Heart right ventricle (tissue), 16 donors: ENCODE measurements at regions not wholly inside any gene's neighbourhood (a gene's known extent, or its start where the extent isn't known, plus 50 kb on each side); places are given as distances from the start of the nearest gene placed in this dataset.

Source experiments
- ATAC-seq, 8 donors: fragments of 200-7000 bp; cut with Tn5 transposase; one replicate each; pipeline ENCODE4 v1.9.1; 2020; ENCODE audit warnings: mild to moderate bottlenecking in 8 of 8, moderate library complexity in 8 of 8, moderate number of reproducible peaks in 1 of 8
- DNase-seq, 2 donors: peaks; one replicate each; pipeline ENCODE4 v3.0.0-alpha.2; 2020
- H3K27ac ChIP-seq, 10 donors: fragments of 200-600 bp; sonication (generic) in 2 of 10; one replicate each; pipeline versions ENCODE4 v1.5.0 to v1.8.0; 2020 to 2022; ENCODE audit warnings: mild to moderate bottlenecking in 3 of 10
- H3K27me3 ChIP-seq, 7 donors: fragments of 200-600 bp; one replicate each; pipeline ENCODE4 v1.8.0; 2021 to 2022; ENCODE audit warnings: mild to moderate bottlenecking in 2 of 7
- H3K36me3 ChIP-seq, 9 donors: fragments of 200-600 bp; sonication (generic) in 1 of 9; one replicate each; pipeline versions ENCODE4 v1.5.0 to v1.8.0; 2020 to 2022; ENCODE audit warnings: mild to moderate bottlenecking in 2 of 9
- H3K4me1 ChIP-seq, 9 donors: fragments of 200-600 bp; sonication (generic) in 1 of 9; one replicate each; pipeline versions ENCODE4 v1.5.0 to v1.8.0; 2020 to 2022; ENCODE audit warnings: mild to moderate bottlenecking in 4 of 9
- H3K4me3 ChIP-seq, 10 donors: fragments of 200-600 bp; sonication (generic) in 2 of 10; one replicate each; pipeline versions ENCODE4 v1.5.0 to v1.8.0; 2020 to 2022; ENCODE audit warnings: mild to moderate bottlenecking in 7 of 10, moderate library complexity in 2 of 10
- H3K9me3 ChIP-seq, 11 donors: fragments of 200-600 bp in 10 of 11; sonication (generic) in 2 of 11; one replicate each; pipeline versions ENCODE4 v1.5.0 to v1.8.0; 2013 to 2022; ENCODE audit warnings: mild to moderate bottlenecking in 2 of 11, control low read depth in 1 of 11, moderate library complexity in 1 of 11
- WGBS, 2 donors: extraction: QIAGEN DNeasy Blood & Tissue Kit; methylation state at CpG; one replicate each; pipeline ENCODE4 v1.1.7; 2013; ENCODE audit warnings: inconsistent platforms in 1 of 2; 5-methylcytosine and 5-hydroxymethylcytosine counted together
- intact Hi-C, 10 donors: fragments of 100-400 bp; cut with DNase I; formaldehyde crosslinking; loops; one replicate each; pipeline versions ENCODE4 v1.11.1 to v1.14.2; 2022
- TF ChIP-seq, protein P1 (sequence below), 9 donors: fragments of 200-600 bp; sonication (generic) in 2 of 9; IDR thresholded peaks; one replicate each; pipeline versions ENCODE4 v1.5.0 to v1.8.0; 2021 to 2022; ENCODE audit warnings: antibody characterized with exemption in 9 of 9, mild to moderate bottlenecking in 5 of 9, moderate library complexity in 1 of 9
- donor health status: Arrhythmogenic right ventricular cardiomyopathy.
- donor health status: ischemic (EF 13 %, LVEDD 7.1; RV severe dilation, severe dysfunction).
- donor health status: healthy with polysubstance abuse.
- donor health status: DM: no; HTN: yes; CAD: no.
- donor health status: DM: no; HTN: no; CAD: no.
- donor health status: ischemic (EF 25% LVEDD 6.9; RV normal size, moderate dysfunction).
- donor health status: ischemic (EF 25% LVEDD 5.7; RV mildly dilated, moderate dysfunction).
- donor health status: healthy.
- donor health status: DM: yes; HTN: yes; CAD: no.
- donor health status: Ischemic cardiomyopathy.
- donor health status: ischemic (EF 35%, LVEDD 5.7; RV mildly dilated, moderate dysfunction).
- donor health status: nonischemic (EF 11% LVEDD 7.7; RV severe dilation, severe dysfunction).
- donor health status: DM: yes; HTN: yes; CAD: no.
- donor health status: PGD.
- donor health status: ischemic (EF 29% LVEDD 5.4; RV normal size, mild dysfunction).
- donor health status: nonischemic (EF 23%, LVEDD 6.1; RV moderate dilation, normal function).

DNA sequence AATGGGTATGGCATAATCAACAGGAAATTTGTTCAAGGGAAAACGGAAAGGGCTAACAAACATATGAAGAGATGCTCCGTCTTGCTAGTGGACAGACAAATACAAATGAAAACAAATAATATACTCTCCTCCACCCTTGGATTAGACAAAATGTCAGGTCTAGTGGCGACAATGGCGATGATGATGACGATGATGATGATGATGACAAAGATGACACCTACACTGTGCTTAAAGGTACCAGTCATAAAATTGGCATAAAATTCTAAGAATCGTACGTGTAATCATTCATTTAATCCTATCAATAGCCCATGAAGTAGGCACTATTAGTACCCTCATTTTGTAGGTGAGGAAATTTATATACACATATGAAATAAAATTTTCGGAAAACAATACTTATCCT is 174.6 kb downstream of the PMP22 start:
- no peaks in the 10 kb centered on the region for H3K36me3 ChIP-seq
- no peaks in the 10 kb centered on the region for H3K27me3 ChIP-seq
- H3K27ac ChIP-seq: peak overlapping the region in 1 of 10 donors; percentile 70
- intact Hi-C loops: loop anchor here in 1 of 10 donors (10.0 kb wide), 1 partner anchor 64 kb away; no protein-coding TSS in a partner anchor
- ATAC-seq: no peak
- H3K4me1 ChIP-seq: peaks cover 0 to 11% (median 4%) of the 10 kb centered on the region in 9 donors
- 87 to 92% methylated on average over 8 of the region's 8 CpGs for WGBS, 2 donors
- H3K9me3 ChIP-seq: peaks cover 0 to 20% (median 0%) of the 10 kb centered on the region in 11 donors
- no peak overlapping the region for H3K4me3 ChIP-seq
- TF ChIP-seq, protein P1, sequence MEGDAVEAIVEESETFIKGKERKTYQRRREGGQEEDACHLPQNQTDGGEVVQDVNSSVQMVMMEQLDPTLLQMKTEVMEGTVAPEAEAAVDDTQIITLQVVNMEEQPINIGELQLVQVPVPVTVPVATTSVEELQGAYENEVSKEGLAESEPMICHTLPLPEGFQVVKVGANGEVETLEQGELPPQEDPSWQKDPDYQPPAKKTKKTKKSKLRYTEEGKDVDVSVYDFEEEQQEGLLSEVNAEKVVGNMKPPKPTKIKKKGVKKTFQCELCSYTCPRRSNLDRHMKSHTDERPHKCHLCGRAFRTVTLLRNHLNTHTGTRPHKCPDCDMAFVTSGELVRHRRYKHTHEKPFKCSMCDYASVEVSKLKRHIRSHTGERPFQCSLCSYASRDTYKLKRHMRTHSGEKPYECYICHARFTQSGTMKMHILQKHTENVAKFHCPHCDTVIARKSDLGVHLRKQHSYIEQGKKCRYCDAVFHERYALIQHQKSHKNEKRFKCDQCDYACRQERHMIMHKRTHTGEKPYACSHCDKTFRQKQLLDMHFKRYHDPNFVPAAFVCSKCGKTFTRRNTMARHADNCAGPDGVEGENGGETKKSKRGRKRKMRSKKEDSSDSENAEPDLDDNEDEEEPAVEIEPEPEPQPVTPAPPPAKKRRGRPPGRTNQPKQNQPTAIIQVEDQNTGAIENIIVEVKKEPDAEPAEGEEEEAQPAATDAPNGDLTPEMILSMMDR (IDR thresholded peaks at IDR 0.05): no peak
- DNase-seq: no peak

DNA sequence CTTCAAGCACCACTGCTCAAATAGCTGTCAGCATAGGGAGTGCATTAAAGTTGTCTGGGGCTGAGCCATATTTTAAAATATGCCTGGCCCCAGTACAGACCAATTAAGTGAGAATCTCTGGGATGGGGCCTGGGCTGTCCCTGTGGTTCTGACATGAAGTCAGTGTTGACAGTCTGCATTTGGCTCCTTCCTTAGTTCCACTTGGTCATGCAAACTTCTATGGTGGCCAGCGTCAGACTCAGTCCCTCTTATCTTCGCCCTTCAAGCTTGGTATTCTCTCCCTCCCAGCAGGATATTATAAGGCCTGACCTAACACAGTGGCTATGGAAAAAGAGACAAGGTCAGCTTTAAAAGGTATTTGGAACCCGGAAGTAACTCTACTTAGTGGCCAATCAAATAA is 177.2 kb downstream of the PMP22 start:
- TF ChIP-seq, protein P1 (IDR thresholded peaks at IDR 0.05): no peak
- H3K9me3 ChIP-seq: peaks cover 0 to 23% (median 0%) of the 10 kb centered on the region in 11 donors
- intact Hi-C loops: loop anchor here in 1 of 10 donors (10.0 kb wide), 1 partner anchor 1673 kb away; no protein-coding TSS in a partner anchor
- H3K27me3 ChIP-seq: no peaks in the 10 kb centered on the region
- H3K4me1 ChIP-seq: peaks cover 0 to 11% (median 6%) of the 10 kb centered on the region in 9 donors
- ATAC-seq (peak; percentile 89 to 97 (median 94)), DNase-seq (peak; percentile 23 to 77)
- H3K27ac ChIP-seq: peak overlapping the region; percentile 37 to 94 (median 85)
- no peaks in the 10 kb centered on the region for H3K36me3 ChIP-seq
- 22 to 36% methylated on average over 3 of the region's 3 CpGs for WGBS, 2 donors
- H3K4me3 ChIP-seq: no peak overlapping the region

DNA sequence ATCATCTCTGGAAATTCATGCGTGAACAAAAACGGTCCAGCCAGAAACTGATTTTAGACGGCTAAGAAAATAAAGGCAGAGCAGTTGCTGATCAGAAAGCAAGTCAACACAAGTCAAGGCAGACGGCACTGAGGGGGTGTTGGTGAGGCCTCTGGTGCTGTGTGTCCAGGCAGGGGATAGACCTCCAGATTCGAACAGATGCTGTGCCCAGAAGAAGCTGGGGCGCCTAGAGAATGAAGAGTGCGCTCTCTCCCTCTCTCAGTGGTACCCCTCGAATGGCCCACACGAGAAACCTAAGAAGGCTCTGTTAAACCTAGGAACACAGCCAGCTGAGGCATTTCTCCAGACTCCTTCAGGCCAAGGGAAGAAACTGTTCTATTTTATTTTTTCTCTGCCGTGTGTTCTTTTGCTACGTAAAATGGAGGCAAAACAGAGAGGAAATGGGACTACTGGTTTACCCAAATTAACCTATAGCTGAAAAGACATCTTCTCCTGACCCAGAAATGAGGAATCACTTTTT is 178.3 kb downstream of the PMP22 start:
- 78 to 88% methylated on average over 11 of the region's 11 CpGs for WGBS, 2 donors
- ATAC-seq: no peak
- intact Hi-C loops: loop anchor here in 1 of 10 donors (10.0 kb wide), 1 partner anchor 1672 kb away; no protein-coding TSS in a partner anchor
- Histone ChIP-seq H3K4me3 (no peak overlapping the region), H3K27me3 (no peaks in the 10 kb centered on the region), H3K27ac (peak overlapping the region in 8 of 10 donors; percentile 59 to 91 (median 84)), H3K4me1 (peaks cover 0 to 11% (median 4%) of the 10 kb centered on the region in 9 donors), H3K9me3 (peaks cover 0 to 20% (median 0%) of the 10 kb centered on the region in 11 donors), H3K36me3 (no peaks in the 10 kb centered on the region)
- TF ChIP-seq, protein P1 (IDR thresholded peaks at IDR 0.05): no peak
- no peak for DNase-seq

- no peak overlapping the region for H3K4me3 ChIP-seq
- peaks cover 0 to 11% (median 4%) of the 10 kb centered on the region in 9 donors for H3K4me1 ChIP-seq
- H3K27me3 ChIP-seq: no peaks in the 10 kb centered on the region
- peak overlapping the region in 3 of 10 donors; percentile 85 to 91 (median 91) for H3K27ac ChIP-seq
- no peaks in the 10 kb centered on the region for H3K36me3 ChIP-seq
- 70 to 73% methylated on average over 6 of the region's 6 CpGs for WGBS, 2 donors
- H3K9me3 ChIP-seq: peaks cover 0 to 13% (median 0%) of the 10 kb centered on the region in 11 donors
- intact Hi-C loops: loop anchor here in 1 of 10 donors (10.0 kb wide), 1 partner anchor 1671 kb away; no protein-coding TSS in a partner anchor
- TF ChIP-seq, protein P1 (IDR thresholded peaks at IDR 0.05): no peak
- ATAC-seq (no peak), DNase-seq (no peak)
These were observed 179.0 kb downstream of the PMP22 start for GRCh38 chr17:15085890-15086677.
